HCT116 (cell line): ENCODE measurements at regions not wholly inside any gene's neighbourhood (a gene's known extent, or its start where the extent isn't known, plus 50 kb on each side); places are given as distances from the start of the nearest gene placed in this dataset.

Source experiments
- ATAC-seq: fragments of 200-7000 bp; cut with Tn5 transposase; 2 replicates; pipeline ENCODE4 v1.9.1; 2020; ENCODE audit warnings: mild to moderate bottlenecking, moderate library complexity
- BruUV-seq: library from RNA; stranded (reverse); fragments of 400-500 nt; replicated peaks from 2 replicates; lab custom pipeline; 2021; lab: Mats Ljungman, UMichigan
- CTCF ChIA-PET: fragments of 300-600 bp; sonication (Branson Sonifier 250); formaldehyde crosslinking; loops from one replicate; lab custom pipeline; 2021; ENCODE audit warnings: antibody characterized with exemption; lab: Charles Lee
- POLR2A ChIA-PET: fragments of 300-600, 350-600 bp; sonication (Branson Sonifier 250); formaldehyde crosslinking; loops from one replicate; lab custom pipeline; 2021; ENCODE audit warnings: antibody characterized with exemption; lab: Charles Lee
- RAD21 ChIA-PET, 2 experiments: fragments of 300-600 bp; sonication (Branson Sonifier 250); formaldehyde crosslinking; loops; one replicate each; lab custom pipeline; 2023; ENCODE audit warnings: low total read pairs in 2 of 2; ENCODE audit not compliant: uncharacterized antibody in 2 of 2, unreplicated experiment in 2 of 2, low non-redundant PET in 1 of 2; lab: Charles Lee
- DNase-seq: peaks from one replicate; pipeline ENCODE4 v3.0.0-alpha.2; 2010; ENCODE audit warnings: low read depth, low spot score
- H2AFZ ChIP-seq: fragments of 200-600 bp; shearing (Covaris generic), sonication (generic); 2 replicates; pipeline ENCODE4 v1.6.1; 2017; ENCODE audit warnings: low read depth, mixed run types, mixed read lengths, antibody characterized with exemption, low read length; ENCODE audit not compliant: poor library complexity, severe bottlenecking
- H3K27ac ChIP-seq: 2 replicates; pipeline ENCODE4 v1.5.1; 2012; ENCODE audit warnings: low read depth, low read length
- H3K27me3 ChIP-seq: fragments of 200-600 bp; sonication (generic); 2 replicates; pipeline ENCODE4 v1.6.1; 2016; ENCODE audit warnings: mixed run types, low read length, mixed read lengths; ENCODE audit not compliant: insufficient read depth
- H3K36me3 ChIP-seq, 2 experiments: fragments of 200-500 bp in 1 of 2; fragments of 200-600 bp in 1 of 2; sonication (Bioruptor generic) in 1 of 2; sonication (generic) in 1 of 2; 2 replicates each; pipeline versions ENCODE4 v1.5.1 to v1.6.1; 2014 to 2016; ENCODE audit warnings: low read length in 2 of 2, inconsistent platforms in 1 of 2, mixed read lengths in 1 of 2, mixed run types in 1 of 2; ENCODE audit not compliant: insufficient read depth in 2 of 2, control insufficient read depth in 1 of 2
- H3K4me1 ChIP-seq, 2 experiments: fragments of 200-600 bp in 1 of 2; sonication (generic) in 1 of 2; 2 replicates each; pipeline versions ENCODE4 v1.5.1 to v1.6.1; 2012 to 2017; ENCODE audit warnings: low read length in 2 of 2, inconsistent platforms in 1 of 2, mild to moderate bottlenecking in 1 of 2, mixed read lengths in 1 of 2, mixed run types in 1 of 2, moderate library complexity in 1 of 2; ENCODE audit not compliant: insufficient read depth in 2 of 2, control insufficient read depth in 1 of 2
- H3K4me2 ChIP-seq: fragments of 200-600 bp; sonication (generic); 2 replicates; pipeline ENCODE4 v1.6.1; 2017; ENCODE audit warnings: mixed run types, low read length, mixed read lengths
- H3K4me3 ChIP-seq, 2 experiments: fragments of 200-600 bp in 1 of 2; sonication (generic) in 1 of 2; replicated peaks in 1 of 2; 2 replicates each; pipeline ENCODE4 v1.5.1; 2011 to 2016; ENCODE audit warnings: low read length in 2 of 2, control low read depth in 1 of 2, low read depth in 1 of 2, mild to moderate bottlenecking in 1 of 2, mixed read lengths in 1 of 2, mixed run types in 1 of 2
- H3K79me2 ChIP-seq: fragments of 200-600 bp; sonication (generic); 2 replicates; pipeline ENCODE4 v1.6.1; 2017; ENCODE audit warnings: mild to moderate bottlenecking, mixed run types, low read length, moderate library complexity, mixed read lengths; ENCODE audit not compliant: insufficient read depth
- H3K9ac ChIP-seq: fragments of 200-600 bp; sonication (generic); 2 replicates; pipeline ENCODE4 v1.6.1; 2016; ENCODE audit warnings: low read length, mixed read lengths
- H3K9me2 ChIP-seq: fragments of 200-600 bp; sonication (generic), shearing (Covaris generic); 2 replicates; pipeline ENCODE4 v1.6.1; 2017; ENCODE audit warnings: mixed run types, mild to moderate bottlenecking, moderate library complexity; ENCODE audit not compliant: insufficient read depth
- H3K9me3 ChIP-seq, 2 experiments: fragments of 200-500 bp in 1 of 2; fragments of 200-600 bp in 1 of 2; sonication (Bioruptor generic) in 1 of 2; sonication (generic) in 1 of 2; 2 replicates each; pipeline ENCODE4 v1.6.1; 2014 to 2017; ENCODE audit warnings: low read length in 2 of 2, mixed read lengths in 2 of 2, inconsistent platforms in 1 of 2, low read depth in 1 of 2, mild to moderate bottlenecking in 1 of 2, mixed run types in 1 of 2, moderate library complexity in 1 of 2; ENCODE audit not compliant: control insufficient read depth in 1 of 2, insufficient read depth in 1 of 2
- H4K20me1 ChIP-seq: fragments of 200-600 bp; sonication (generic), shearing (Covaris generic); 2 replicates; pipeline ENCODE4 v1.6.1; 2017; ENCODE audit warnings: mixed run types, mild to moderate bottlenecking, moderate library complexity; ENCODE audit not compliant: insufficient read depth
- EGR1 ChIP-seq: IDR thresholded peaks from 2 replicates; pipeline ENCODE4 v1.6.1; 2012; ENCODE audit warnings: low read depth
- ELF1 ChIP-seq: IDR thresholded peaks from 2 replicates; pipeline ENCODE4 v1.6.1; 2012; ENCODE audit warnings: low read depth, borderline replicate concordance
- RAD21 ChIP-seq: IDR thresholded peaks from 2 replicates; pipeline ENCODE4 v1.6.1; 2012; ENCODE audit warnings: low read depth, mild to moderate bottlenecking
- SIN3A ChIP-seq: IDR thresholded peaks from 2 replicates; pipeline ENCODE4 v1.6.1; 2012; ENCODE audit warnings: low read depth
- ZNF274 ChIP-seq: fragments of 200-500 bp; sonication (Bioruptor generic); IDR thresholded peaks from 2 replicates; pipeline ENCODE4 v1.6.1; 2014; ENCODE audit warnings: mild to moderate bottlenecking, low read depth, low read length, inconsistent platforms
- intact Hi-C: fragments of 100-400 bp; cut with micrococcal nuclease; formaldehyde crosslinking; loops from 2 replicates; pipeline ENCODE4 v1.10.0; 2022
- TF ChIP-seq, protein P1 (sequence below): IDR thresholded peaks from 2 replicates; pipeline ENCODE4 v1.6.1; 2012; ENCODE audit warnings: low read depth
- TF ChIP-seq, protein P2 (sequence below): IDR thresholded peaks from 2 replicates; pipeline ENCODE4 v1.6.1; 2011; ENCODE audit warnings: mild to moderate bottlenecking, low read length, moderate library complexity; ENCODE audit not compliant: insufficient replicate concordance; ENCODE audit errors: extremely low read depth
- TF ChIP-seq, protein P3 (sequence below), 3 experiments: fragments of 200-600 bp in 1 of 3; sonication (generic) in 1 of 3; IDR thresholded peaks in 2 of 3; conservative IDR thresholded peaks in 1 of 3; 2 replicates each; pipeline ENCODE4 v1.5.1; 2012 to 2017; ENCODE audit warnings: low read depth in 2 of 3, low read length in 2 of 3, antibody characterized with exemption in 1 of 3, borderline replicate concordance in 1 of 3, control low read depth in 1 of 3, mild to moderate bottlenecking in 1 of 3, mixed read lengths in 1 of 3, mixed run types in 1 of 3, moderate library complexity in 1 of 3; ENCODE audit not compliant: insufficient read depth in 1 of 3
- TF ChIP-seq, protein P4 (sequence below): IDR thresholded peaks from 2 replicates; pipeline ENCODE4 v1.6.1; 2012

DNA sequence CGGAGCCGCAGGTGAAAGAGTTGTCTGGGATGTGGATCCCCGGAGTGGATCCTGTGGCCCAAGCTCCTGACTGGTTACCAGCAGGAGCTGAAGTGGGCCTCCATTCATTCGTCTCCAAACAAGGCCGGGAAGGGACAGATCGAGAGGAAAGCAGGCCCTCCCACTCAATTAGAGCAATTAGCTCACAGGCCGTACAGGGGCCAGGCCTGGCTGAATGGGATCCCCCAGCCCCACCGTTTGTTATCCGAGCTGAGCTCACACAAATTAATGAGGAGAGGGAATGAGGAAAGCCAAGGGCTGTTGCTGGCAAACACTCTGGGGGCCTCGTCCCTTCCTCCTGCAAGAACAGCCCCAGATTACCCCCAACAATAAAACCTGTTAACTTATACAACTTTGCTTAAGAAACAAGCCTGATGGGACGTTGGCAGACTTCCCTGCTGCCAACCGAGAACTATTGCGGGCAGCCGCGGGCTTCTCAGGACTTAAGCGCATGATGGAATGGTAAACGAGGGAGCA, 338.0 kb downstream of the BCL11A start:
- no peaks in the 10 kb centered on the region for H3K4me1 ChIP-seq
- no peaks in the 10 kb centered on the region for H3K36me3 ChIP-seq
- no peaks in the 10 kb centered on the region for H3K79me2 ChIP-seq
- no peaks in the 10 kb centered on the region for H3K27me3 ChIP-seq
- H3K4me2 ChIP-seq, result no peak overlapping the region
- POLR2A ChIA-PET, result no interaction called here
- H3K9me3 ChIP-seq, result no peaks in the 10 kb centered on the region
- no peak for ATAC-seq
- CTCF ChIA-PET, result no interaction called here
- no TSS peak for BruUV-seq
- no peaks in the 10 kb centered on the region for H3K9me2 ChIP-seq
- RAD21 ChIA-PET, result no interaction called here
- no peak overlapping the region for H3K9ac ChIP-seq
- no peak overlapping the region for H3K4me3 ChIP-seq
- H3K27ac ChIP-seq, result no peak overlapping the region
- TF ChIP-seq SIN3A, result no peak
- TF ChIP-seq, protein P1, sequence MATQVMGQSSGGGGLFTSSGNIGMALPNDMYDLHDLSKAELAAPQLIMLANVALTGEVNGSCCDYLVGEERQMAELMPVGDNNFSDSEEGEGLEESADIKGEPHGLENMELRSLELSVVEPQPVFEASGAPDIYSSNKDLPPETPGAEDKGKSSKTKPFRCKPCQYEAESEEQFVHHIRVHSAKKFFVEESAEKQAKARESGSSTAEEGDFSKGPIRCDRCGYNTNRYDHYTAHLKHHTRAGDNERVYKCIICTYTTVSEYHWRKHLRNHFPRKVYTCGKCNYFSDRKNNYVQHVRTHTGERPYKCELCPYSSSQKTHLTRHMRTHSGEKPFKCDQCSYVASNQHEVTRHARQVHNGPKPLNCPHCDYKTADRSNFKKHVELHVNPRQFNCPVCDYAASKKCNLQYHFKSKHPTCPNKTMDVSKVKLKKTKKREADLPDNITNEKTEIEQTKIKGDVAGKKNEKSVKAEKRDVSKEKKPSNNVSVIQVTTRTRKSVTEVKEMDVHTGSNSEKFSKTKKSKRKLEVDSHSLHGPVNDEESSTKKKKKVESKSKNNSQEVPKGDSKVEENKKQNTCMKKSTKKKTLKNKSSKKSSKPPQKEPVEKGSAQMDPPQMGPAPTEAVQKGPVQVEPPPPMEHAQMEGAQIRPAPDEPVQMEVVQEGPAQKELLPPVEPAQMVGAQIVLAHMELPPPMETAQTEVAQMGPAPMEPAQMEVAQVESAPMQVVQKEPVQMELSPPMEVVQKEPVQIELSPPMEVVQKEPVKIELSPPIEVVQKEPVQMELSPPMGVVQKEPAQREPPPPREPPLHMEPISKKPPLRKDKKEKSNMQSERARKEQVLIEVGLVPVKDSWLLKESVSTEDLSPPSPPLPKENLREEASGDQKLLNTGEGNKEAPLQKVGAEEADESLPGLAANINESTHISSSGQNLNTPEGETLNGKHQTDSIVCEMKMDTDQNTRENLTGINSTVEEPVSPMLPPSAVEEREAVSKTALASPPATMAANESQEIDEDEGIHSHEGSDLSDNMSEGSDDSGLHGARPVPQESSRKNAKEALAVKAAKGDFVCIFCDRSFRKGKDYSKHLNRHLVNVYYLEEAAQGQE, result no peak
- TF ChIP-seq ELF1, result no peak
- TF ChIP-seq, protein P2, sequence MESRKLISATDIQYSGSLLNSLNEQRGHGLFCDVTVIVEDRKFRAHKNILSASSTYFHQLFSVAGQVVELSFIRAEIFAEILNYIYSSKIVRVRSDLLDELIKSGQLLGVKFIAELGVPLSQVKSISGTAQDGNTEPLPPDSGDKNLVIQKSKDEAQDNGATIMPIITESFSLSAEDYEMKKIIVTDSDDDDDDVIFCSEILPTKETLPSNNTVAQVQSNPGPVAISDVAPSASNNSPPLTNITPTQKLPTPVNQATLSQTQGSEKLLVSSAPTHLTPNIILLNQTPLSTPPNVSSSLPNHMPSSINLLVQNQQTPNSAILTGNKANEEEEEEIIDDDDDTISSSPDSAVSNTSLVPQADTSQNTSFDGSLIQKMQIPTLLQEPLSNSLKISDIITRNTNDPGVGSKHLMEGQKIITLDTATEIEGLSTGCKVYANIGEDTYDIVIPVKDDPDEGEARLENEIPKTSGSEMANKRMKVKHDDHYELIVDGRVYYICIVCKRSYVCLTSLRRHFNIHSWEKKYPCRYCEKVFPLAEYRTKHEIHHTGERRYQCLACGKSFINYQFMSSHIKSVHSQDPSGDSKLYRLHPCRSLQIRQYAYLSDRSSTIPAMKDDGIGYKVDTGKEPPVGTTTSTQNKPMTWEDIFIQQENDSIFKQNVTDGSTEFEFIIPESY, result no peak
- TF ChIP-seq, protein P3, sequence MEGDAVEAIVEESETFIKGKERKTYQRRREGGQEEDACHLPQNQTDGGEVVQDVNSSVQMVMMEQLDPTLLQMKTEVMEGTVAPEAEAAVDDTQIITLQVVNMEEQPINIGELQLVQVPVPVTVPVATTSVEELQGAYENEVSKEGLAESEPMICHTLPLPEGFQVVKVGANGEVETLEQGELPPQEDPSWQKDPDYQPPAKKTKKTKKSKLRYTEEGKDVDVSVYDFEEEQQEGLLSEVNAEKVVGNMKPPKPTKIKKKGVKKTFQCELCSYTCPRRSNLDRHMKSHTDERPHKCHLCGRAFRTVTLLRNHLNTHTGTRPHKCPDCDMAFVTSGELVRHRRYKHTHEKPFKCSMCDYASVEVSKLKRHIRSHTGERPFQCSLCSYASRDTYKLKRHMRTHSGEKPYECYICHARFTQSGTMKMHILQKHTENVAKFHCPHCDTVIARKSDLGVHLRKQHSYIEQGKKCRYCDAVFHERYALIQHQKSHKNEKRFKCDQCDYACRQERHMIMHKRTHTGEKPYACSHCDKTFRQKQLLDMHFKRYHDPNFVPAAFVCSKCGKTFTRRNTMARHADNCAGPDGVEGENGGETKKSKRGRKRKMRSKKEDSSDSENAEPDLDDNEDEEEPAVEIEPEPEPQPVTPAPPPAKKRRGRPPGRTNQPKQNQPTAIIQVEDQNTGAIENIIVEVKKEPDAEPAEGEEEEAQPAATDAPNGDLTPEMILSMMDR (IDR thresholded peaks at IDR 0.05 in 2 of 3, conservative IDR thresholded peaks at IDR 0.05 in 1 of 3; ENCODE audit: borderline replicate concordance in 1 of 3, insufficient read depth in 1 of 3, low read depth in 2 of 3, low read length in 2 of 3), result no peak
- TF ChIP-seq, protein P4, sequence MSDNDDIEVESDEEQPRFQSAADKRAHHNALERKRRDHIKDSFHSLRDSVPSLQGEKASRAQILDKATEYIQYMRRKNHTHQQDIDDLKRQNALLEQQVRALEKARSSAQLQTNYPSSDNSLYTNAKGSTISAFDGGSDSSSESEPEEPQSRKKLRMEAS, result no peak
- TF ChIP-seq ZNF274, result no peak
- TF ChIP-seq EGR1, result no peak
- TF ChIP-seq RAD21, result no peak
- TF ChIP-seq, all 23 proteins: peak for 0
- intact Hi-C loops, result no loop called here
- Histone ChIP-seq H4K20me1 (no peaks in the 10 kb centered on the region), H2AFZ (no peak overlapping the region)
- DNase-seq, result no peak
